ENCODE measurements at regions not wholly inside any gene's neighbourhood (a gene's known extent, or its start where the extent isn't known, plus 50 kb on each side); places are given as distances from the start of the nearest gene placed in this dataset.

GRCh38 chr2:12177455-12178288 is 431.2 kb downstream of the LPIN1 start:
- FAIRE-seq, result no peak

- no peak for FAIRE-seq
These were observed 432.1 kb downstream of the LPIN1 start for GRCh38 chr2:12178289-12179080.

GRCh38 chr2:12180031-12180430 is 433.6 kb downstream of the LPIN1 start:
- FAIRE-seq, result no peak

- no peak for FAIRE-seq
These were observed 436.7 kb downstream of the LPIN1 start for GRCh38 chr2:12183032-12183645.

GRCh38 chr2:12192762-12193161 is 446.3 kb downstream of the LPIN1 start:
- FAIRE-seq, result no peak

- FAIRE-seq, result no peak
These were observed 448.5 kb downstream of the LPIN1 start for GRCh38 chr2:12194968-12195367.

- FAIRE-seq, result no peak
These were observed 450.1 kb downstream of the LPIN1 start for GRCh38 chr2:12196495-12196894.

- no peak for FAIRE-seq
These were observed 450.7 kb downstream of the LPIN1 start for GRCh38 chr2:12197133-12197532.

GRCh38 chr2:12199491-12200211 is 453.2 kb downstream of the LPIN1 start:
- FAIRE-seq, result no peak

- FAIRE-seq, result no peak
These were observed 454.9 kb downstream of the LPIN1 start for GRCh38 chr2:12201369-12201768.

GRCh38 chr2:12202313-12203075 is 456.1 kb downstream of the LPIN1 start:
- FAIRE-seq, result no peak

- FAIRE-seq, result no peak
These were observed 457.1 kb downstream of the LPIN1 start for GRCh38 chr2:12203528-12203927.

GRCh38 chr2:12205086-12205485 is 458.7 kb downstream of the LPIN1 start:
- no peak for FAIRE-seq

- no peak for FAIRE-seq
These were observed 461.1 kb downstream of the LPIN1 start for GRCh38 chr2:12207491-12207890.

- no peak for FAIRE-seq
These were observed 463.8 kb downstream of the LPIN1 start for GRCh38 chr2:12210016-12210933.

GRCh38 chr2:12211326-12212175 is 465.1 kb downstream of the LPIN1 start:
- FAIRE-seq, result no peak

GRCh38 chr2:12212841-12213597 is 466.6 kb downstream of the LPIN1 start:
- no peak for FAIRE-seq

- no peak for FAIRE-seq
These were observed 470.7 kb downstream of the LPIN1 start for GRCh38 chr2:12217175-12217574.

- no peak for FAIRE-seq
These were observed 473.3 kb downstream of the LPIN1 start for GRCh38 chr2:12219761-12220160.
